Glutamatergic neuron (in vitro differentiated cells): ENCODE measurements at regions not wholly inside any gene's neighbourhood (a gene's known extent, or its start where the extent isn't known, plus 50 kb on each side); places are given as distances from the start of the nearest gene placed in this dataset.
"Not testable (repeated sequence)": the region's sequence is repeated elsewhere in the genome, so short reads cannot be mapped to it uniquely, and the experiment has no call there.

Source experiments
- DNase-seq: peaks from one replicate; pipeline ENCODE4 v3.0.0; 2022
- H3K27ac Mint-ChIP-seq: one replicate; pipeline ENCODE4 v1.8.0; 2020; ENCODE audit warnings: mild to moderate bottlenecking, mixed read lengths, inconsistent platforms; ENCODE audit not compliant: unreplicated experiment
- H3K27me3 Mint-ChIP-seq: one replicate; pipeline ENCODE4 v1.8.0; 2020; ENCODE audit warnings: mild to moderate bottlenecking, moderate library complexity, mixed read lengths, inconsistent platforms; ENCODE audit not compliant: unreplicated experiment
- H3K36me3 Mint-ChIP-seq: one replicate; pipeline ENCODE4 v1.8.0; 2020; ENCODE audit warnings: mild to moderate bottlenecking, mixed read lengths, inconsistent platforms; ENCODE audit not compliant: unreplicated experiment
- H3K4me1 Mint-ChIP-seq: one replicate; pipeline ENCODE4 v1.8.0; 2020; ENCODE audit warnings: mild to moderate bottlenecking, low read depth, mixed read lengths, inconsistent platforms; ENCODE audit not compliant: unreplicated experiment
- H3K4me3 Mint-ChIP-seq: one replicate; pipeline ENCODE4 v1.8.0; 2020; ENCODE audit warnings: mild to moderate bottlenecking, mixed read lengths, inconsistent platforms; ENCODE audit not compliant: unreplicated experiment
- H3K9me3 Mint-ChIP-seq: one replicate; pipeline ENCODE4 v1.8.0; 2020; ENCODE audit warnings: mild to moderate bottlenecking, moderate library complexity, mixed read lengths, inconsistent platforms; ENCODE audit not compliant: unreplicated experiment
- TF ChIP-seq, protein P1 (sequence below): fragments of 200-600 bp; sonication (generic); IDR thresholded peaks from one replicate; pipeline ENCODE4 v1.5.0; 2021; ENCODE audit not compliant: partially characterized antibody, unreplicated experiment

- peaks cover 11% of the 10 kb centered on the region for H3K27me3 Mint-ChIP-seq
- peak; percentile 68 for DNase-seq
- H3K4me1 Mint-ChIP-seq, result peaks cover 35% of the 10 kb centered on the region
- TF ChIP-seq, protein P1, sequence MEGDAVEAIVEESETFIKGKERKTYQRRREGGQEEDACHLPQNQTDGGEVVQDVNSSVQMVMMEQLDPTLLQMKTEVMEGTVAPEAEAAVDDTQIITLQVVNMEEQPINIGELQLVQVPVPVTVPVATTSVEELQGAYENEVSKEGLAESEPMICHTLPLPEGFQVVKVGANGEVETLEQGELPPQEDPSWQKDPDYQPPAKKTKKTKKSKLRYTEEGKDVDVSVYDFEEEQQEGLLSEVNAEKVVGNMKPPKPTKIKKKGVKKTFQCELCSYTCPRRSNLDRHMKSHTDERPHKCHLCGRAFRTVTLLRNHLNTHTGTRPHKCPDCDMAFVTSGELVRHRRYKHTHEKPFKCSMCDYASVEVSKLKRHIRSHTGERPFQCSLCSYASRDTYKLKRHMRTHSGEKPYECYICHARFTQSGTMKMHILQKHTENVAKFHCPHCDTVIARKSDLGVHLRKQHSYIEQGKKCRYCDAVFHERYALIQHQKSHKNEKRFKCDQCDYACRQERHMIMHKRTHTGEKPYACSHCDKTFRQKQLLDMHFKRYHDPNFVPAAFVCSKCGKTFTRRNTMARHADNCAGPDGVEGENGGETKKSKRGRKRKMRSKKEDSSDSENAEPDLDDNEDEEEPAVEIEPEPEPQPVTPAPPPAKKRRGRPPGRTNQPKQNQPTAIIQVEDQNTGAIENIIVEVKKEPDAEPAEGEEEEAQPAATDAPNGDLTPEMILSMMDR, result no peak
- peaks cover 10% of the 10 kb centered on the region for H3K9me3 Mint-ChIP-seq
- H3K4me3 Mint-ChIP-seq, result peak overlapping the region; percentile 60
- peak overlapping the region; percentile 97 for H3K27ac Mint-ChIP-seq
- no peaks in the 10 kb centered on the region for H3K36me3 Mint-ChIP-seq
Observed at GRCh38 chr1:221274373-221274772, 395.1 kb downstream of the HLX start.

DNA sequence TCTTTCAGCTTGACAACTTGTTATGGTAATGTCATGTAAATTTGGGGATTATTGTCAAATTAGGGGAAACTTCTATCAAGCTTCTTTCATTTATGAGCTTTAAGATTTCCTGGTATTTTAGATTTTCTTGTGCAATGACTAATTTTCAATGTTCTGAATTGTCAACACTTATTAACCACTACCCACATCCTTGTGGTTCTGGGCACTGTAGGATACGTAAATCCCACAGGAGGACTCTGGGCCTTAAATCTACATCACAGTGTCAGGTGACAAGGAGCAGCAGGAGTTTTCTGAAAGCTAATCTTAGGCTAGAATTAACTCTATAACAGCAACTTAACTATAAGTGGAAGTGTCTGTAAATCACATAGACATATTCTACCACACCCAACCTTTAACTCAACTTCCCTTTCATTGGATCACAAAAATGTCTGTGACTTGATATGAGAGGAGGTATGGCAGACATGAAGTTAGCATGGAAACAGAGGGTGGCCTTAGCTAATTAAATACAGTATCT is 397.7 kb downstream of the HLX start:
- H3K9me3 Mint-ChIP-seq, result peaks cover 10% of the 10 kb centered on the region

DNA sequence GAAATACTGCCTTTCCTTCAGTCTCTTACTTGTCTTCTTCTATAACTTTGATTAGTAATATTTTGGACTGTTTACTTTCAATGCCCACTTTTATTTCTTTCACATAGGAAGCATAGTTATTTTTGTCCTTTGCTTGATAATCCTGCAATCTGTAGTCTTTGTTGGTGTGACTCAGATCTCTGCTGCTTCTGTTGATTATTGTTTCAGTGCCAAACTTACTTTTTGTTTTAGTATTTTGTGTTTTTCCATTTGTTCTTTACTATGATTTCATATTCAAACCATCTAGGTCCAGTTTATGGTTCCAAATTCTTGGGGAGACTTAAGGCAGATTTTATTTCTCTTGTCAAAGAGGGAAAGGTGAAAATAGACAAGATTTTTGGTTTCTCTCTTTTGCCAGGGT is 399.9 kb downstream of the HLX start:
- Mint-ChIP-seq H3K4me1 (peaks cover 7% of the 10 kb centered on the region), H3K27ac (no peak overlapping the region), H3K27me3 (peaks cover 8% of the 10 kb centered on the region), H3K9me3 (peaks cover 9% of the 10 kb centered on the region), H3K4me3 (no peak overlapping the region), H3K36me3 (no peaks in the 10 kb centered on the region)
- TF ChIP-seq, protein P1, result no peak
- no peak for DNase-seq

More for the DNA sequence above, 397.7 kb downstream of the HLX start:
- Mint-ChIP-seq H3K36me3 (no peaks in the 10 kb centered on the region), H3K27ac (no peak overlapping the region), H3K4me3 (no peak overlapping the region), H3K4me1 (peaks cover 25% of the 10 kb centered on the region), H3K27me3 (peaks cover 12% of the 10 kb centered on the region)
- TF ChIP-seq, protein P1, result no peak
- DNase-seq, result no peak

DNA sequence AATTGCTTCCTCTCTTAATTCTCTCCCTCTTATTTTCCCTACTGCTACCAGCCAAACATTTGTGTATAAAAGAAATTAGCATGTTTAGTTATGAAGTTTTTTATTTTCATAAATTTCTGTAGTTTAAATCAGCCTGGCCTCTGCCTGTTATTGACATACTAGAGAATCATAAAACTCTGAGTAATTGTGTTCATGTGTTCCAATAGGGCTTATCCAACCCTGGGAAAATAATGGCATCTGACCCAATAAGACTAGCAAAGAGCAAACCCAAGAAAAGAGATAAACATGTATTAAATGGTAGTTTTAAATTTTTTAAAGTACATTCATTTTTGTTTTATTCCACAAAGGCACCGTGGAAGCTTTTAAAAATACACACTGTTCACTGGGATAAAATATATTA is 404.3 kb downstream of the HLX start:
- Mint-ChIP-seq H3K27me3 (peaks cover 4% of the 10 kb centered on the region), H3K9me3 (no peaks in the 10 kb centered on the region), H3K4me1 (no peaks in the 10 kb centered on the region), H3K4me3 (no peak overlapping the region), H3K27ac (no peak overlapping the region), H3K36me3 (no peaks in the 10 kb centered on the region)
- TF ChIP-seq, protein P1, result no peak
- DNase-seq, result no peak

GRCh38 chr1:221284028-221284427 is 404.8 kb downstream of the HLX start:
- Mint-ChIP-seq H3K4me3 (no peak overlapping the region), H3K27me3 (peaks cover 4% of the 10 kb centered on the region), H3K36me3 (no peaks in the 10 kb centered on the region), H3K9me3 (no peaks in the 10 kb centered on the region), H3K27ac (no peak overlapping the region), H3K4me1 (no peaks in the 10 kb centered on the region)
- DNase-seq, result no peak
- TF ChIP-seq, protein P1, result no peak

GRCh38 chr1:221284991-221285390 is 405.7 kb downstream of the HLX start:
- H3K27ac Mint-ChIP-seq, H3K4me1 Mint-ChIP-seq, H3K36me3 Mint-ChIP-seq, H3K9me3 Mint-ChIP-seq, DNase-seq, H3K27me3 Mint-ChIP-seq, H3K4me3 Mint-ChIP-seq: not testable (repeated sequence)

GRCh38 chr1:221285458-221286210 is 406.4 kb downstream of the HLX start:
- H3K36me3 Mint-ChIP-seq, H3K27ac Mint-ChIP-seq, H3K27me3 Mint-ChIP-seq, DNase-seq, H3K9me3 Mint-ChIP-seq, H3K4me1 Mint-ChIP-seq, H3K4me3 Mint-ChIP-seq: not testable (repeated sequence)
